CD14-positive monocyte (primary cell): ENCODE measurements at regions not wholly inside any gene's neighbourhood (a gene's known extent, or its start where the extent isn't known, plus 50 kb on each side); places are given as distances from the start of the nearest gene placed in this dataset.

Experiments used
- DNase-seq, 3 donors: peaks; one replicate each; pipeline ENCODE4 v3.0.0-alpha.2; 2011 to 2022
- H2AFZ ChIP-seq: 2 replicates; pipeline ENCODE4 v1.6.0; 2012; ENCODE audit warnings: mild to moderate bottlenecking, low read depth, low read length, inconsistent platforms; ENCODE audit not compliant: insufficient read depth, poor library complexity, severe bottlenecking
- H3K27ac ChIP-seq, 2 donors: 1 replicate in 1 of 2; 2 replicates in 1 of 2; pipeline ENCODE4 v1.5.1; 2012 to 2013; ENCODE audit warnings: low read length in 2 of 2, control low read depth in 1 of 2, inconsistent platforms in 1 of 2, low read depth in 1 of 2, mild to moderate bottlenecking in 1 of 2
- H3K27me3 ChIP-seq, 2 donors: one replicate each; pipeline versions ENCODE4 v1.6.0 to v1.6.1; 2011 to 2013; ENCODE audit warnings: low read length in 2 of 2; ENCODE audit not compliant: control insufficient read depth in 2 of 2, insufficient read depth in 2 of 2
- H3K36me3 ChIP-seq, 2 donors: replicated peaks in 1 of 2; 1 replicate in 1 of 2; 2 replicates in 1 of 2; pipeline versions ENCODE4 v1.5.1 to v1.6.1; 2012 to 2013; ENCODE audit warnings: low read length in 2 of 2, control low read depth in 1 of 2, inconsistent platforms in 1 of 2, mild to moderate bottlenecking in 1 of 2; ENCODE audit not compliant: insufficient read depth in 2 of 2, control insufficient read depth in 1 of 2
- H3K4me1 ChIP-seq, 2 donors: 1 replicate in 1 of 2; 2 replicates in 1 of 2; pipeline versions ENCODE4 v1.5.1 to v1.6.1; 2012 to 2013; ENCODE audit warnings: low read length in 2 of 2, control low read depth in 1 of 2, inconsistent platforms in 1 of 2, mild to moderate bottlenecking in 1 of 2, moderate library complexity in 1 of 2; ENCODE audit not compliant: insufficient read depth in 2 of 2, control insufficient read depth in 1 of 2
- H3K4me2 ChIP-seq: replicated peaks from 2 replicates; pipeline ENCODE3; 2012; ENCODE audit warnings: low read length, moderate library complexity, mild to moderate bottlenecking; ENCODE audit not compliant: poor library complexity, severe bottlenecking; ENCODE audit errors: extremely low read depth
- H3K4me3 ChIP-seq, 3 experiments: fragments of 200-600 bp in 1 of 3; sonication (generic) in 1 of 3; replicated peaks in 1 of 3; 1 replicate in 2 of 3; 2 replicates in 1 of 3; pipeline ENCODE4 v1.5.1; 2011 to 2013; ENCODE audit warnings: low read length in 3 of 3, mild to moderate bottlenecking in 3 of 3, control low read depth in 2 of 3, low read depth in 2 of 3, inconsistent platforms in 1 of 3, moderate library complexity in 1 of 3
- H3K79me2 ChIP-seq: 2 replicates; pipeline ENCODE4 v1.6.0; 2012; ENCODE audit warnings: mild to moderate bottlenecking, control low read depth, inconsistent platforms, low read length, moderate library complexity; ENCODE audit not compliant: insufficient read depth
- H3K9ac ChIP-seq: 2 replicates; pipeline ENCODE4 v1.6.0; 2017; ENCODE audit warnings: low read length, mild to moderate bottlenecking; ENCODE audit not compliant: insufficient read depth, poor library complexity, severe bottlenecking
- H3K9me3 ChIP-seq, 2 donors: replicated peaks in 1 of 2; 1 replicate in 1 of 2; 2 replicates in 1 of 2; pipeline versions ENCODE4 v1.5.1 to v1.6.1; 2012 to 2013; ENCODE audit warnings: low read length in 2 of 2, control low read depth in 1 of 2; ENCODE audit not compliant: control insufficient read depth in 1 of 2, insufficient read depth in 1 of 2
- H4K20me1 ChIP-seq: 2 replicates; pipeline ENCODE4 v1.6.0; 2012; ENCODE audit warnings: mild to moderate bottlenecking, low read length, control low read depth, moderate library complexity; ENCODE audit not compliant: insufficient read depth
- H3K27ac Mint-ChIP-seq, 7 donors: one replicate each; pipeline ENCODE4 v1.8.0; 2020; ENCODE audit warnings: mild to moderate bottlenecking in 7 of 7, mixed read lengths in 7 of 7, moderate library complexity in 6 of 7, inconsistent platforms in 2 of 7
- H3K27me3 Mint-ChIP-seq, 3 donors: one replicate each; pipeline ENCODE4 v1.8.0; 2021 to 2022; ENCODE audit warnings: low read depth in 3 of 3, mild to moderate bottlenecking in 3 of 3, mixed read lengths in 3 of 3, moderate library complexity in 3 of 3, inconsistent platforms in 1 of 3
- H3K36me3 Mint-ChIP-seq, 2 donors: one replicate each; pipeline ENCODE4 v1.8.0; 2020; ENCODE audit warnings: mixed read lengths in 2 of 2, inconsistent platforms in 1 of 2, mild to moderate bottlenecking in 1 of 2
- H3K4me1 Mint-ChIP-seq: one replicate; pipeline ENCODE4 v1.8.0; 2020; ENCODE audit warnings: mild to moderate bottlenecking, mixed read lengths
- H3K4me3 Mint-ChIP-seq, 2 donors: one replicate each; pipeline ENCODE4 v1.8.0; 2020; ENCODE audit warnings: mild to moderate bottlenecking in 2 of 2, mixed read lengths in 2 of 2, moderate library complexity in 1 of 2
- H3K9me3 Mint-ChIP-seq, 7 donors: one replicate each; pipeline ENCODE4 v1.8.0; 2020 to 2022; ENCODE audit warnings: mixed read lengths in 7 of 7, mild to moderate bottlenecking in 6 of 7, moderate library complexity in 6 of 7, inconsistent platforms in 2 of 7
- CTCF ChIP-seq: fragments of 200-600 bp; IDR thresholded peaks from one replicate; pipeline ENCODE4 v1.8.0; 2022; ENCODE audit warnings: antibody characterized with exemption, mild to moderate bottlenecking
- WGBS: methylation state at CpG from one replicate; pipeline ENCODE4 v1.1.5; 2013; ENCODE audit warnings: missing lambda C conversion rate; ENCODE audit not compliant: insufficient coverage; 5-methylcytosine and 5-hydroxymethylcytosine counted together
- intact Hi-C, 2 donors: fragments of 100-400 bp; cut with micrococcal nuclease; formaldehyde crosslinking; loops; one replicate each; pipeline versions ENCODE4 v1.15.0 to v1.15.1; 2023

GRCh38 chr12:33129500-33129899 lies 232.9 kb upstream of the PKP2 start:
- Histone ChIP-seq H3K4me2 (no peak overlapping the region), H3K4me3 (no peak overlapping the region), H3K36me3 (no peaks in the 10 kb centered on the region), H3K4me1 (no peaks in the 10 kb centered on the region), H3K9me3 (peaks cover 0 to 5% of the 10 kb centered on the region in 2 donors), H2AFZ (no peak overlapping the region), H4K20me1 (no peaks in the 10 kb centered on the region), H3K9ac (no peak overlapping the region), H3K27ac (no peak overlapping the region), H3K27me3 (no peaks in the 10 kb centered on the region), H3K79me2 (no peaks in the 10 kb centered on the region)
- Mint-ChIP-seq H3K4me3 (no peak overlapping the region), H3K27me3 (peaks cover 0 to 4% (median 0%) of the 10 kb centered on the region in 3 donors), H3K9me3 (peaks cover 0 to 6% (median 4%) of the 10 kb centered on the region in 7 donors), H3K4me1 (no peaks in the 10 kb centered on the region), H3K27ac (no peak overlapping the region), H3K36me3 (no peaks in the 10 kb centered on the region)
- no peak for DNase-seq
- no CpG with 5 or more reads among the region's 1 CpG for WGBS
- intact Hi-C loops, result no loop called here
- TF ChIP-seq CTCF, result no peak

- Histone ChIP-seq H3K27me3 (no peaks in the 10 kb centered on the region), H3K4me3 (no peak overlapping the region)
- TF ChIP-seq CTCF, result no peak
These were observed 229.2 kb upstream of the PKP2 start for GRCh38 chr12:33125755-33126154.

More at GRCh38 chr12:33125755-33126154, 229.2 kb upstream of the PKP2 start:
- no peak for DNase-seq
- Histone ChIP-seq H3K79me2 (no peaks in the 10 kb centered on the region), H3K9ac (no peak overlapping the region), H4K20me1 (no peaks in the 10 kb centered on the region), H3K9me3 (no peaks in the 10 kb centered on the region), H3K4me1 (no peaks in the 10 kb centered on the region), H3K36me3 (no peaks in the 10 kb centered on the region), H2AFZ (no peak overlapping the region), H3K27ac (no peak overlapping the region), H3K4me2 (no peak overlapping the region)
- H3K4me3 Mint-ChIP-seq, result no peak overlapping the region
- H3K27ac Mint-ChIP-seq, result no peak overlapping the region
- intact Hi-C loops, result no loop called here
- no peaks in the 10 kb centered on the region for H3K4me1 Mint-ChIP-seq
- H3K36me3 Mint-ChIP-seq, result no peaks in the 10 kb centered on the region
- peaks cover 0 to 4% (median 2%) of the 10 kb centered on the region in 3 donors for H3K27me3 Mint-ChIP-seq
- peaks cover 0 to 2% (median 0%) of the 10 kb centered on the region in 7 donors for H3K9me3 Mint-ChIP-seq
